HG02610 (cell line): ENCODE measurements at regions not wholly inside any gene's neighbourhood (a gene's known extent, or its start where the extent isn't known, plus 50 kb on each side); places are given as distances from the start of the nearest gene placed in this dataset.
A peak's percentile ranks its signal among the peaks of the same experiment; 100 is the strongest.

Experiments used
- ATAC-seq: cut with Tn5 transposase; IDR thresholded peaks from one replicate; pipeline ENCODE4 v1.9.1; 2021; ENCODE audit warnings: mild to moderate bottlenecking, moderate library complexity; ENCODE audit not compliant: unreplicated experiment

- ATAC-seq, result no peak
Measured at GRCh38 chr4:114349543-114350175, 248.9 kb upstream of the UGT8 start.

DNA sequence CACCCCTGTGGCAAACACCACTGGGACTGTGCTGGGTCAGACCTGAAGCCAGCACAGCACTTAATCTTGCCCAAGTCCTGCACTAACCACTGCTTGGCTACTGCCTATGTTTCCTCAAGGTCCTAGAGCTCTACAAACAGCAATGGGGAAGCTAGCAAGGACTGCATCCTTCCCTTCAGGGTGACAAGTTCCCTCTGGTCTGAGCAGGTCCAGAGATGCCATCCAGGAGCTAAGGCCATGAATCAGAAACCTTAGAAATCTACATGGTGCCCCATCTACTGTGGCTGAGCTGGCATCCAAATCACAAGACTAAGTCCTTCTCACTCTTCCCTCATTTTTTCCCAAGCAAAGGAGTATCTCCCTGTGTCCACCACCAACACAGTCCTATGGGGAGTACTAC, 239.7 kb upstream of the UGT8 start:
- ATAC-seq, result no peak

GRCh38 chr4:114361249-114361648, 237.4 kb upstream of the UGT8 start:
- peak; percentile 67 for ATAC-seq

DNA sequence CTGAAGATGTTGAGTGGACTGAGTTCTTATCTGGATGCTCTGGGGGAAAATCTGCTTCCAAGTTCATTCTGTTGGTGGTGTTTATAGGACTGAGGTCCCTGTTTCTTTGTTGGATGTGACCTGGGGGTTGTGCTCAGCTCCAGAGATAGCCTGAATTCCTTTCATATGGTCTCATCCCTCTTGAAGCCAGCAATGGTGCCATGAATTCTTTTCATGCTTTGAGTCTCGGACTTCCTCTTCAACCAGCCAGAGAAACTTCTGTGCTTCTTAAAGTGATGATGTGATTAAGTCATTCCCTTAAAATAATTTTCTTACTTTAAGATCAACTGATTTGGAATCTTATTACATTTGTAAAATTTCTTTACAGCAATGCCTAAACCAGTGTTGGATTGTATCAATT, 233.8 kb upstream of the UGT8 start:
- ATAC-seq, result no peak

- ATAC-seq, result no peak
Measured at GRCh38 chr4:114365591-114365990, 233.0 kb upstream of the UGT8 start.

- ATAC-seq, result no peak
Measured at GRCh38 chr4:114366368-114366767, 232.2 kb upstream of the UGT8 start.

DNA sequence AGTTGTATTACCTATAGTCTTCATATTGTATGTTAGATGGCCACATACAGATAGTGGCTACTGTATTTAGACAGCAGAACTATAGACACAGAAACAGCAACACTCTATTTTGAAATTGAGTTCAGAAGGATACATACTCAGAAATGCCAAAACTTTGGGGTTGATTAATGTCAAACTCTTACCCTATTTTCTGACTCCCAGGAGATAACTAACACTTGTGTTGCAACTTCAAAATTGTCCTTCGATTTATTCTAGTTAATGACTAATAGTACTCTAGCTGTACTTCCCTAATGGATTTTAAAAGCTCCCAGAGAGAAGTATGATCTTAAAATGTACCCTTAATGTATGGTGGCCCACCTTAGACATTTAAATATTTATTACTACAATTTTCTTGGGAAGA, 229.9 kb upstream of the UGT8 start:
- no peak for ATAC-seq

- no peak for ATAC-seq
Measured at GRCh38 chr4:114373508-114373907, 225.1 kb upstream of the UGT8 start.

GRCh38 chr4:114378305-114378903, 220.2 kb upstream of the UGT8 start:
- no peak for ATAC-seq

- ATAC-seq, result no peak
Measured at GRCh38 chr4:114383067-114383466, 215.5 kb upstream of the UGT8 start.

GRCh38 chr4:114383721-114384120, 214.9 kb upstream of the UGT8 start:
- no peak for ATAC-seq

DNA sequence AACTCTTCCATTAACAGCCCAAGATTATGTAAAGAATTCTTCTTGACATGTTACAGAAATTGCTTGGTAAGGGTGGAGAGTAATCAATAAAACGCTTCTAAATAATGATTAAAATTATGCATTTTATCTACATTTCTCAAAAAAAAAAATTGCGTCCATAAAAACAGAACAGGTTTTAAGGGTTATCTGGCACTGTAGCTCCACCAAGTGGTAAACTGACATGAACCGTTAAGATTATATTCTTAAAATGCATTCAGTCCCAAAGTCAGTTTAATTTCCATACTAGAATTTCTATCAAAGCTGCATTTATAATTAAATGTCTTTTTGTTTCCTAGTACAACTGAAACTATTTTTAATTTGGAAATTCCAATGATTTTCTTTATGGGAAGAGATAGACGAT, 214.0 kb upstream of the UGT8 start:
- ATAC-seq, result no peak

GRCh38 chr4:114385195-114385985, 213.2 kb upstream of the UGT8 start:
- ATAC-seq, result no peak

GRCh38 chr4:114386637-114387233, 211.9 kb upstream of the UGT8 start:
- no peak for ATAC-seq

DNA sequence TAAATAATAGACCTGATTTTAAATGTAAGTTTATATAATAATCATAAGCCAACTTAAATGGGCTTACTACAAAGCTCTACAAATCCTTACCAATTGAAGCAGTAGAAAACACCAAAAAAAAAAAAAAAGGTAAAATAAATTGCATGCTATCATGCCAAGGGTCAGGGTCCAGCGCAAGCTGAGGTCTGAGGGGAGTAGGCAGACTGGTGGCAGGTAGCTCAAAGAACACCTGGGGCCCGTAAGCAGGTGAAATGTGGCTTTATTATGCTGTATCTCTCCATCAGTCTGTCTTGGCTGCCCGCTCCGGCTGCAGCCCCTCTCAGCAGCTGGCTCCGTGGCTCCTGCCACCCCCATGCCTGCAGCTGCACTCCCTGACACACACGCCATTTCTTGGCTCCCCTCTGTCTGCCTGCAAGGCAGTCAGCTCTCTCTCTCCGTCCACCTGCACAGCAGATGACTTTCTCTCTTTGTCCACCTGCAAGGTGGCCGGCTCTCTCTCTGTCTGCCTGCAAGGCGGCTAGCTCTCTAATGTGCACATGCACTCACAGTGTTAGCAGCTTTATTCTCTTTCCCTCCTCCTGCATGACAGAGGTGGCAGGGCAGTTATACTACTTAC, 209.4 kb upstream of the UGT8 start:
- ATAC-seq, result no peak

DNA sequence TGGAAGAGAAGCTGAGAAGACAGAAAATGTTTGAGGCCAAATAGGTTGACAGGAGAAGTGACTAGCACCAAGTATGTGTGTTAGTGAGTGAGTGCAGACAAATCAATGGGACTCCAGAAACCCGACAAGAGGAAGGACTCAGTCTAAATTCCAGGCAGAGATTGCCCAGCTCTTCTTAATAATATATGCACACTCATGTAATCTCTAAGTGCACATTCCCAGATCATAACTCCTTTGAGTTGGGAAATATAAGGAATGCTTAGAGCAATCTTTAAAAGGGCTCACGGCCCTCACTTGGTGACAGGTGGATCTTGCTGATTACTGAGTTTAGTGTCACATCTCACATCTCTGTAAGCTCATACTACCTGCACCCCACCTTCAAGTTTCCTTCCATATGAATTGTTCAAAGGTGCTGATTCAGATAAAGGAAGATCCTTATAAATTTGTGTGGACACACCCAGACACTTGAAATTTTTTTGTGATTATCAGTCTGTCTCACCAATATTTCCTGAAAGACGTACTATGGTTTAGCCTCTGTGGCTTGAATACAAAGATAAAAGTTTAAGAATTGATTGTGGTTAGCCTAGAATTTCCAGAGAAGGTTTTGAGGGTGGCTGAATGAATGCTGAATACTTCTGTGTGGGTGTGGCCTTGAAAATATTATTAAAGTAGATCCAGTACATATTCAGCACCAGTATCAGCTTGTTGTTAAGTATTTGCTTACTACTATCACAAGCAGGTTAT, 205.1 kb upstream of the UGT8 start:
- ATAC-seq, result no peak

DNA sequence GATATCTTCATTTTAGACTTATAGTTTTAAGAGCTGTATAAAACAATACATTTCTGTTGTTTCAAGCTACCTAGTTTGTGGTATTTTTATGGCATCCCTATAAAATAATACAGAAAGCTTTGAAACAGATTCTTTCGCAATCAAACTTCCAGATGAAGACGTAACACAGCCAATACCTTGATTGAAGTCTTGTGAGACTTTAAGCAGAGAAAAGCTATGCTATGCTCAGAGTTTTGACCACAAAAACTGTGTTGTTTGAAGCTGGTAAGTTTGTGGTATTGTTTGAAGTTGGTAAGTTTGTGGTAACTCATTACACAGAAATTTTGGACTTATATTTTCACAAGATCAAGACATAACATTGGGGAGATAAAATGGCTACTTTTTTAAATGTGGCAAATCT, 201.8 kb upstream of the UGT8 start:
- ATAC-seq, result no peak

GRCh38 chr4:114398410-114398809, 200.2 kb upstream of the UGT8 start:
- no peak for ATAC-seq

DNA sequence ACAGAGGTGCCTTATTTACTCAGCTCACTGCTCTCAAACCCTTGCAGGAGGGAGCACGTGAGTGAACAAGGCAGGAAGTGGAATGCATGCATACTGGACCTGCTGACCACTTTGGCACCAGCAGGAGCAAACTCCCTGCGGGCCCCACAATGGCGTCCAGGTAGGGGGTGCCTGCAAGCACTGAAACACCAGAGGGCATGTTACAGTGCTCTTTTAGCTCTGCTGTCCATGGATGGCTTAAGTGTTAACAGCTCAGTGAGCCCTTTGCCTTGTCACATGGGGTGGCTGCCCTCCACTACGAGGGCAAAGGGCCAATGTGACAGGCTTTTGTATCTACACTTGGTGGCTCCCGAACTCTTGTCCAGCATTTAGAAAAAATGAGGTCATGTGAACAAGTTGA, 199.5 kb upstream of the UGT8 start:
- ATAC-seq, result no peak

GRCh38 chr4:114400531-114400930, 198.1 kb upstream of the UGT8 start:
- no peak for ATAC-seq

GRCh38 chr4:114401483-114401882, 197.1 kb upstream of the UGT8 start:
- no peak for ATAC-seq
